Fibroblast of lung (primary cell): ENCODE measurements at regions not wholly inside any gene's neighbourhood (a gene's known extent, or its start where the extent isn't known, plus 50 kb on each side); places are given as distances from the start of the nearest gene placed in this dataset.
"Not testable (repeated sequence)": the region's sequence is repeated elsewhere in the genome, so short reads cannot be mapped to it uniquely, and the experiment has no call there.

Experiments
- DNase-seq, 2 donors: peaks; one replicate each; pipeline versions ENCODE4 v3.0.0 to v3.0.0-alpha.2; 2010; ENCODE audit warnings: low read depth in 2 of 2
- H2AFZ ChIP-seq: 2 replicates; pipeline ENCODE4 v1.5.1; 2012; ENCODE audit warnings: low read length, control low read depth, inconsistent platforms
- H3K27ac ChIP-seq: 2 replicates; pipeline ENCODE4 v1.5.1; 2011; ENCODE audit warnings: low read length, control low read depth; ENCODE audit not compliant: insufficient read depth
- H3K27me3 ChIP-seq: 2 replicates; pipeline ENCODE4 v1.5.1; 2011; ENCODE audit warnings: mild to moderate bottlenecking, low read length; ENCODE audit not compliant: control insufficient read depth, insufficient read depth
- H3K36me3 ChIP-seq: 2 replicates; pipeline ENCODE4 v1.5.1; 2011; ENCODE audit warnings: low read length; ENCODE audit not compliant: control insufficient read depth, insufficient read depth
- H3K4me1 ChIP-seq: 2 replicates; pipeline ENCODE4 v1.5.1; 2011; ENCODE audit warnings: low read length; ENCODE audit not compliant: control insufficient read depth, insufficient read depth; ENCODE audit errors: extremely low read depth
- H3K4me2 ChIP-seq: 2 replicates; pipeline ENCODE4 v1.5.1; 2011; ENCODE audit warnings: low read length, control low read depth; ENCODE audit not compliant: insufficient read depth; ENCODE audit errors: extremely low read depth
- H3K4me3 ChIP-seq, 4 experiments: fragments of 200-600 bp in 1 of 4; sonication (generic) in 1 of 4; replicated peaks in 1 of 4; 2 replicates each; pipeline ENCODE4 v1.5.1; 2011 to 2016; ENCODE audit warnings: low read length in 4 of 4, low read depth in 3 of 4, mild to moderate bottlenecking in 3 of 4, control low read depth in 2 of 4, inconsistent platforms in 1 of 4, mixed read lengths in 1 of 4; ENCODE audit not compliant: insufficient read depth in 1 of 4; ENCODE audit errors: control extremely low read depth in 1 of 4
- H3K79me2 ChIP-seq: 2 replicates; pipeline ENCODE4 v1.5.1; 2012; ENCODE audit warnings: mild to moderate bottlenecking, low read length, inconsistent platforms; ENCODE audit not compliant: control insufficient read depth, insufficient read depth
- H3K9ac ChIP-seq: 2 replicates; pipeline ENCODE4 v1.5.1; 2011; ENCODE audit warnings: mild to moderate bottlenecking, low read length, control low read depth; ENCODE audit not compliant: insufficient read depth
- H3K9me3 ChIP-seq: 2 replicates; pipeline ENCODE4 v1.5.1; 2012; ENCODE audit warnings: low read depth, low read length; ENCODE audit not compliant: control insufficient read depth, insufficient read depth
- H4K20me1 ChIP-seq: 2 replicates; pipeline ENCODE4 v1.5.1; 2011; ENCODE audit warnings: low read length; ENCODE audit not compliant: control insufficient read depth, insufficient read depth; ENCODE audit errors: extremely low read depth
- CTCF ChIP-seq, 2 donors: IDR thresholded peaks in 1 of 2; conservative IDR thresholded peaks in 1 of 2; 1 replicate in 1 of 2; 2 replicates in 1 of 2; pipeline ENCODE4 v1.5.1; 2011 to 2012; ENCODE audit warnings: low read length in 2 of 2, control low read depth in 1 of 2, inconsistent platforms in 1 of 2, low read depth in 1 of 2, mild to moderate bottlenecking in 1 of 2
- EZH2 ChIP-seq: IDR thresholded peaks from 2 replicates; pipeline ENCODE4 v1.5.1; 2012; ENCODE audit warnings: low read length, control low read depth, mild to moderate bottlenecking; ENCODE audit errors: missing control alignments

GRCh38 chr3:191593486-191593885 is 132.5 kb downstream of the PYDC2 start:
- H3K27me3 ChIP-seq, result no peaks in the 10 kb centered on the region
- no peak overlapping the region for H3K9ac ChIP-seq
- H3K4me2 ChIP-seq, result no peak overlapping the region
- no peaks in the 10 kb centered on the region for H3K9me3 ChIP-seq
- no peak overlapping the region for H3K27ac ChIP-seq
- no peak for DNase-seq
- no peaks in the 10 kb centered on the region for H3K79me2 ChIP-seq
- H3K36me3 ChIP-seq, result no peaks in the 10 kb centered on the region
- TF ChIP-seq CTCF (conservative IDR thresholded peaks at IDR 0.05 in 1 of 2, IDR thresholded peaks at IDR 0.05 in 1 of 2; ENCODE audit: low read depth in 1 of 2, low read length in 2 of 2) (no peak), EZH2 (no peak)
- H2AFZ ChIP-seq, result no peak overlapping the region
- H4K20me1 ChIP-seq, result no peaks in the 10 kb centered on the region
- H3K4me1 ChIP-seq, result no peaks in the 10 kb centered on the region
- no peak overlapping the region for H3K4me3 ChIP-seq

- not testable (repeated sequence) for H3K9ac ChIP-seq, H2AFZ ChIP-seq, H3K4me2 ChIP-seq, H3K36me3 ChIP-seq, H4K20me1 ChIP-seq, H3K9me3 ChIP-seq, H3K27ac ChIP-seq, H3K4me1 ChIP-seq, H3K27me3 ChIP-seq, H3K79me2 ChIP-seq, H3K4me3 ChIP-seq, DNase-seq
Observed at GRCh38 chr3:191615511-191615910, 154.5 kb downstream of the PYDC2 start.

- Histone ChIP-seq H3K9ac (no peak overlapping the region), H3K4me3 (no peak overlapping the region), H2AFZ (no peak overlapping the region), H4K20me1 (no peaks in the 10 kb centered on the region), H3K79me2 (no peaks in the 10 kb centered on the region), H3K27me3 (no peaks in the 10 kb centered on the region), H3K4me1 (no peaks in the 10 kb centered on the region), H3K36me3 (no peaks in the 10 kb centered on the region), H3K9me3 (no peaks in the 10 kb centered on the region), H3K4me2 (no peak overlapping the region), H3K27ac (no peak overlapping the region)
- DNase-seq, result no peak
- no peak for TF ChIP-seq EZH2
- no peak for TF ChIP-seq CTCF (conservative IDR thresholded peaks at IDR 0.05 in 1 of 2, IDR thresholded peaks at IDR 0.05 in 1 of 2; ENCODE audit: low read depth in 1 of 2, low read length in 2 of 2)
Observed at GRCh38 chr3:191624299-191624698, 163.3 kb downstream of the PYDC2 start.

GRCh38 chr3:191627064-191627463 is 166.1 kb downstream of the PYDC2 start:
- Histone ChIP-seq H3K36me3 (no peaks in the 10 kb centered on the region), H3K4me3 (no peak overlapping the region), H4K20me1 (no peaks in the 10 kb centered on the region), H3K79me2 (no peaks in the 10 kb centered on the region), H3K27ac (no peak overlapping the region), H3K9ac (no peak overlapping the region), H2AFZ (no peak overlapping the region), H3K4me1 (no peaks in the 10 kb centered on the region), H3K27me3 (no peaks in the 10 kb centered on the region), H3K4me2 (no peak overlapping the region), H3K9me3 (no peaks in the 10 kb centered on the region)
- DNase-seq, result peak in 1 of 2 donors; percentile 11
- TF ChIP-seq EZH2 (no peak), CTCF (conservative IDR thresholded peaks at IDR 0.05 in 1 of 2, IDR thresholded peaks at IDR 0.05 in 1 of 2; ENCODE audit: low read depth in 1 of 2, low read length in 2 of 2) (no peak)
